GM21360 (cell line): ENCODE measurements at regions not wholly inside any gene's neighbourhood (a gene's known extent, or its start where the extent isn't known, plus 50 kb on each side); places are given as distances from the start of the nearest gene placed in this dataset.

ENCODE experiments used
- ATAC-seq: cut with Tn5 transposase; IDR thresholded peaks from one replicate; pipeline ENCODE4 v1.9.1; 2021; ENCODE audit warnings: mild to moderate bottlenecking, moderate library complexity; ENCODE audit not compliant: unreplicated experiment

DNA sequence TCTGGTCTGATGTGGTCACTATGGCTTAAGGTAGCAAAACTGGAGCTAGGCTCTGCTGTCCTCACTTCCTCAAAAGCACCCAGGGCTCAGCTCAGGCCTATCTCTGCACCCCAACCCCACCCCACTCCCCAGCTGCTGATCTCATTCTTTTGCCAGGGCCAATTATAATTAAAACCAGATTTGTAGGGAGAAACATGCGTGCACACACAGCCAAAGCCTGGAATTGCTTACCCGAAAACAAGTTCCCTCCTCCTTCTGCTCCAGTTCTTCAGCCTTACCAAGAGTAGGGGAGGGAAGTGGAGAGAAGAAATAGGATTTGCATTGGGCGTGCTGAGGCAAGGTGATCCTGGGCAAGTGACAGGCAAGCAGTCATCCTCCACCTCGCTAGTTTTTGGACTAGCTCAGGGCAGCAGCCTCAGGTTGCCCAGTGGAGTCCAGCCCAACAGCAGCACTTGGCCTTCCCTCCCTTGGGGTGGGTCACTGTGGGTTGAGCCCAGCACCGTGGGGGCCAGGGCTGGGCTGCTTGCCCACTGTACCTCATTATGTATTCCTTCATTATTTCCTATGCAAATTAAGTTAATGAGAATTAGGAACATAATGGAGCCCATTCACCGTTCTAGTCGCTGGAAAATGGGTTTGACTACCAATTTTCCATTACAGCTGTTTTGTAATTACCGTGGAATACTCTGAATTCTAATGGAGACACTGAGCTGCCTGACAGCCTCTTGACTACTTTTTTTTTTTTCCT lies 199.1 kb upstream of the CELF4 start:
- ATAC-seq, result no peak

DNA sequence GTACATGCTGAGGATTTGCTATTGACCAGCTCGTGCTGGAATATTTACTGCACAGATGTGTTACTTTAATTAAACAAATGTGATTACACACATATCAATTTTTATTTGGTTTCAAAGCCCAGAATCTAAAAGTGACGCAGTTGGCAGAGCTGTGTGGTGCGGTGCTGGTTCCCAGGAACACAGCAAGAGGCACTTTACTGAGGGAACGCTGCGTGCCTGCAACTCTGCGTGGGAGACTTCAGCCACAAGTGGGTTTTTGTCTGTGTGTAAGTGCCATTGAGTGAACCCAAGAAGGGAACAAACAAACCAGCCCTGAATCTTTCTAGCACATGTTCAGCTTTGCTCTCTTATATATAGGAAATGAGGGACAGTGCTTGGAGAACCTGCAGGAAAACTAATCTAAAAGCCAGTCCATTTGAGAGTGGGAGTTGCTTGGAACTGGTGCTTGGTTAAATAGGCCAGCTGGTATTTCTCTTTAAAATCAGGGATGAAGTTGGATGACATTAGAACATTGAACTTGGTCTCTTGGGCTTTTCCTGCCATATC lies 196.6 kb upstream of the CELF4 start:
- no peak for ATAC-seq

DNA sequence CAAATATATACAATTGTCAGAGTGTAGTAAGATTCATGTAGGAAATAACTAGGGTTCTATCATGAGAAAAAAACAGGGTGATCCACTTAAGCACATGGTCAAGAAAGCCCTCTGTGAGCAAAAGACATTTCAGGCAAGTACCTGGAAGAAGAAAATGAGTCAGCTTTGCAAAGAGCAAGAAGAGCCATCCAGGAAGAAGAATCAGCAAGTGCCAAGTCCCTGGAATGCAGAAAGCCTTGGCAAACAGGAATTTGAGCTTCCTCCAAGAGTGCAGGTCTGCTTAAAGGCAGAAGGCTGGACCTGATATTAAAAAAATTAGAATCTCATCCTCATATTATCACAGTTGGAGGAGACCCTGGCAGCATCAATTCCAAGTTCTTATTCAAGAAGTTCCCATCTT lies 188.5 kb upstream of the CELF4 start:
- ATAC-seq, result no peak

DNA sequence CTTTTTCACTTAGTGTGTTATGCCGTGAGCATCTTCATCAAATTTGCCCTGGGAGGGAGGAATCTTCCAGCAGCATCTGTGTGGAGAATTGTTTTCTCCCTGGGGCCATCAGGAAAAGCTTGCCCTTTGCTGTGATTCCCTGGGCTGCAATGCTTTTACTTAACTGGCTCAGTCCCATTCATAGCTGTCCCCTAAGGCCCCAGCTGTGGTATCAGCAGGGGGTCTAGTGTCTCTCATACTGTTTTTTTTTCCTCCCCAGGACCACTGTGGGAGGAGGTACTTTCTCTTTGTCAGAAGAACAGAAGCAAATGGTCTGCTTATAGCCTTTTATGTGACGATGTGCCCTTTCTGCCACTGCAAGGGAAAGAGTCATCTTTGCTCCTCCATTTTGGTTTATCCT lies 176.8 kb upstream of the CELF4 start:
- no peak for ATAC-seq

DNA sequence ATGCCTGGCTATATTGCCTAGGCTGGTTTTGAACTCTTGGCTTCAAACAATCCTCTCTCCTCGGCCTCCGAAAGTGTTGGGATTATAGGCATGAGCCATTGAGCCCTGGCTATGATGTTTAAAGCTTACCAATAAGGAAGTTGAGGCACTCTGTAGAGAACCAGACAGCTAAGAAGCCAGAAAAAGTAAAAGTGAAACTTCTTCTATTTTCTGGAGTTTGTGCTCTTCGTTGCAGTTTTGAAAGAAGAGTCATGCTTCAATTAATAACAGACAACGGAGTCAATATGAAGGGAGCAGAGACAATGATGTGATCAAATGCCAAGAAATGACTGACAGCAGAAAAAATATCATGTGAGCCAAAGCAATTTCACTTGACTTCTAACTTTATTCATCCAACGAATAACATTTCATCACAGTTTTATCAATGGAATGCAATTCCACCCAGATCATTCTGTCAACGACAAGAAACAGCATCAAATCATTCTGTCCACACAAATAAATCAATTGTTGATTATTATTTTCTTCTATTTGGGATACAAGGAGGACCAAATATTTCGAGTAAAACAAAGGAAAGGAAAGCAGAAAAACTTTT lies 175.5 kb upstream of the CELF4 start:
- no peak for ATAC-seq

DNA sequence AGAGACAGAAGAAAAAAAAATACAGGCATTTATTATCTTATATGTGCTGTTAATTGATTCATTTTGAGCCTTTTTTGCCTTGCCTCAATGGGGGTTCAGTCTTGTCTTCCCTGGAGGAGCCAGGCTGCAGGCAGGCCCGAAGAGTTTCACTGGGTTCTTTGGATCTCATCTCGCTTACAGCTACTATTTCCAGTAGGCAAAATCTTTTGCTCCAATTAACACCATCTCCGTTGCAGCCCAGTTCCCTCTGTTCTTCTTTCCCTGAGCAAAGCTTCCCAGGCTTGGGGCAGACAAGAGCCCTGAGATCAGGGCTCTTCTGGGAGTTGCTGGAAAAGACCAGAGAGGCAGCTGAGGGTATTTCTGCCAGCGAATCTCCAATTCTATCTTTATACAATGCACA lies 168.8 kb upstream of the CELF4 start:
- no peak for ATAC-seq

DNA sequence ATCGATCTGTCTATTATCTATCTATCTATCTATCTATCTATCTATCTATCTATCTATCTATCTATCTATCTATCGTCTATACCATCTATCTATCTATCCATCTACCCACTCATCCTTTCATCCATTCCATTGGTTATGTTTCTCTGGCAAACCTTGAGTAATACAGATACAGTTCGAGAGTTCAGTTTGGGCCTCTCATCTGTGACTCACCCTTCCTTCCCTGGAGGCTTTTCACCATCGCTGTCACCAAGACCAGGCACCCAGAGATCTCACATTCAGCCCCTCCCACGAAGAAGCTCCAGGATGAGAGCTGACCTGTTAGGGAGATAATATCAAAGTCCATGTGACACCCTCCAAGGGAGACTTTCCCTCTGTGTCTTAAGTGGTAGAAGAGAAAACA lies 164.1 kb upstream of the CELF4 start:
- no peak for ATAC-seq

DNA sequence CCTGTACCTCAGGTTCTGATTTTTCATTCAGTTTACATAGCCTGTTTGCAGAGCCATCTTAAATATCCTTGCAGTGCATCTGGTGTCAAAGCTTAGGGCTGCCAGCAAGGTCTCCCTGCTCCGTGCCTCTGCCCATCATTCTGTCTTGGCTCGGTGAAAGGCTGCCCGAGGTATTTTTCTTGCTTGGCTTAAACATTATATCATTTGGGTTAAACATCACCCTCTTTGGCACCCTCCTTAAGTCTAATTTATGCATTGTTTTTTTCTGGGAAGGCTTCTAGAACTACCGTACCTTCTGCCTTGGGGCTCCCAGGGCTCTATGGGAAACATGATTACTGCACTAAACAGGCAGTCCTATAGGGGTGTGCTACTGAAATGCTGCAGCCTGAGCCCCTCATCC lies 158.6 kb upstream of the CELF4 start:
- no peak for ATAC-seq

DNA sequence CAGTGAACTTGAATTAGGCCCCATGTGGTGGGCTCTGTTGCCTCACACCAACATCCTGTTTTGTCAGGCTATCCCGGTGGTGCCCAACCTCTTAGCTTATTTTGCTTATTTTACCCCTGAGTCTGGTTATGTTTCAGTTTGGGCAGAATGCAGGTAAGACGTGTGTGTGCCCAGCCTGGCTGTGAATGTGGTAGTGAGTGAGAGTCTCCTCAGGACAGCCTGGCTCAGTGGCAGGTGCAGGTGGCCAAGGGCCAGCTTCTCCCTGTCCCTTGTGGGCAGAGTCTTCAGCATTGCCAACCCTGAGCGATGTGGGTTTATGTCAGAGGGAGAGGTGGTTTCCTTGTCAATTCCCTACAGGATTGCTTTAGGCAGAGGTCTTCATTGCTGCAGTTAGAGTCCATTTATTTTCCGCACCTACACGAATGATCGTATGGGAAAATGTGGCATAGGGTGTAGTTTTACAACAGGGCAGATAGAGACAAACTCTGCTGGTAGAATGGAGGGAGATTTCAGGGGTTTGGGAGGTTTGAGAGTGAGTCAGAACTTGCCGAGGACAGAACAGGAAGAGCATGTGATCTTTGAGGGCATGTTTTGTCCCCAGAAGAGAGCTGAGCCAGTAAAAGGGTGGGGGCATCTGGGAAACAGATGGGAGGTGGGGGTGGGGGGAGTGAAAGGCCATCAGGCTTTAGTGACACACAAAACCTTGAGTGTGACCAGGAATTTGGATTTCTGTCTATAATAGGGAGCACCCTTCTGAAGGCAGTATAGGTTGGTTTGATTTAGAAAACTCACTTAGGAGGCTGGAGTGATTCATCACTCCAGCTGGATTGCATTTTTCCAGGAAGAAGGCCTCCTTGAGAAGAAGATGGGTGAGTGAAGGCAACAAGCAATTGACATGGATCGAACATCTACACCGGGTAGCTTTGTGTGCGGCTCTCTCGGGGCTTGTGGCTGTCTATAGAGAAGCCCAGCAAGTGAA lies 156.2 kb upstream of the CELF4 start:
- ATAC-seq, result no peak

DNA sequence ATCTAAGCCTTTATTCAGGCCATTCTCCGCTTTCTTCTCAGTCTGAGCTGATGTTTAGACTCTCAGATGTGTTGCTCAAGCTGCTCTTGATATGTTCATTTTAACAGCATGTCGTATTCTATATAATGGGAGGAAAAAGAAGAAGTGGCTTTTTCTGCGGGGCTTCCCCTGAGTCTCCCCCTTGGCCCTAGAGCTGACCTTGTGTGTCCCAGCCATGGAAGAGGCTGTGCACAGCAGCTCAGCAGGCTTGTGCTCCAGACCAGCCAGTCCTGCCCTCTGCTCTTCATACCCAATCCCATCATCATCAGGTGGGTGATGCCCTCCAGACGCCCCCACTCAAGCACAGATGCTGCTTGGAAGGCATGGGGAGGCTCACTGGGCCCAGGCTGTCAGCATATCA lies 155.1 kb upstream of the CELF4 start:
- no peak for ATAC-seq

DNA sequence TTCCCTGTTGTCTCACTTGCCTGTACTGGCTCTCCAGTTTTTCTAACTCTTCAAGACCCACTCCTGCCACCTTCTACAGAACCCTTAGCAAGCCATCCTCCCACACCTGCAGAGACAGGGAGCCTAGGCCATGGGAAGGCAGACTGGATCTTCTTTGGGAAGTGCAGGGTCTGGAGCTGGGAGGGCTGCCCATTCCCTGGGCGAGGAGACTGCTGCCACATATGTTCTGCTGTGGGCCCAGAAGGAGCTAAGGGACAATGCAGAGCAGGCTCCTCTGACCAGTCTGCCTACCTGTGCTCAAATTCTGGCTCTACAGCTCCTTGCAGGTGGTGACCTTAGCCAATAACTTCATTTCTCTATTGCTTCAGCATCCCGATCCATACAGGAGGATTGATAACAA lies 152.1 kb upstream of the CELF4 start:
- ATAC-seq, result no peak

DNA sequence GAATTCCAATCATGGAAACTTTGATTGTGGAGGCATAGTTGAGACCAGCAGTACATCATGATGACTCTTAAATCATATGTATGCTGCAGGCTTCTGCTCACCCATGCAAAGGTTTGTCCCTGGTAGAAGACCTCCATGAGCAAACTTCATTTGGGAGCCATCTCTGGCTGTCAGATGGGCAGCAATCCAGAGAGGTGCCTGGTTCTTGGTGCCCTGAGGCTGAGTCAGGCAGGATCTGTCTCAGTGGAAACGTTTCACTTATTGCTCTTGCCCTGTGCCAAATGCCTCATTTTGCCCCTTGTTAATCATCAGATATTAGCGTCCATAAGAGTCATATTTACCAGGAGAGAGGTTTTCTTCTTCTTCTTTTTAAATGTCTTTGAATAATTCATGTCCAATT lies 151.5 kb upstream of the CELF4 start:
- ATAC-seq, result no peak

DNA sequence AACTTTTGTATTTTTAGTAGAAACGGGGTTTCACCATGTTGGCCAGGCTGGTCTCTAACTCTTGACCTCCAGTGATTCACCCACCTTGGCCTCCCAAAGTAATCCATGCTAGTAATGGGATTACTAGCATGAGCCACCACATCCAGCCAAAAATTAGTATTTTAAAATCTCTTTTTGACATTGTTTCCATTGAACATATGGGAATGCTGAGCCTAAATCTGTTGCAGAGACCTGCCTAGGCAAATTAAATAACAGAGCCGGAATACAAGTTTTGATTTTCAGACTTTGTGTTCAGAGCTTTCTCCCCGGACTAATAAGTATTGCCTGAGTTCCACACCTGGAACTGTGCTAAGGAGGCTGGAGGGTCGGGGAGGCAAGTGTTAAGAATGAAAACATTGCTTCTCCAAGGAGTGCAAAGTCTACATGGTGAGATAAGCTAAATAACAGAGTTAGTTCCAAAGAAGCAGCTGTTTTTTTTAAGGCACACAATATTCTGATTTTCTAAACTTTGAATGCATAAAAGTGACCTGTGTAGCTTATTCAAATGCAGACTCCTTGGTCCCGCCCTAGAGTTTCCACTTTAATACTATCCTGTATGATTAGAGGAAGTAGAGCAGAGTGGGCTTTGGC lies 150.6 kb upstream of the CELF4 start:
- no peak for ATAC-seq

DNA sequence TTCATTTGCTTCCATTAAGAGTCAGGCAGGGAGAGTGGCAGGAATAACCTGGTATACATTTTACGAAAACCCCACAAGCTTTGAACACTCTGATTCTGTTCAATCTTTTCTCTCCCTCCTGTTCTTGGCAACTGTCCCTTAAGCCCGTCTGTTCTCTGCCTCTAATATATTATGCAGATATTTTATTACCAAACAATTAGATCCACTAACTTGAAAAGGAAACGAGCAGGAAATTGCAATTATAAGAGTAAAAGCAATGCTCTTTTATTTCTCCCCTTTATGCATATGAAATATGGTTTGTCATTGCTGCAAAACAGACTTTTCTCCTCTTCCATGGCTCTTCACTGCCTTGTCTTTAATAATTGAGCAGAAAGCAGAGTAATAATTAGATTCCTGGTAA lies 149.1 kb upstream of the CELF4 start:
- no peak for ATAC-seq

DNA sequence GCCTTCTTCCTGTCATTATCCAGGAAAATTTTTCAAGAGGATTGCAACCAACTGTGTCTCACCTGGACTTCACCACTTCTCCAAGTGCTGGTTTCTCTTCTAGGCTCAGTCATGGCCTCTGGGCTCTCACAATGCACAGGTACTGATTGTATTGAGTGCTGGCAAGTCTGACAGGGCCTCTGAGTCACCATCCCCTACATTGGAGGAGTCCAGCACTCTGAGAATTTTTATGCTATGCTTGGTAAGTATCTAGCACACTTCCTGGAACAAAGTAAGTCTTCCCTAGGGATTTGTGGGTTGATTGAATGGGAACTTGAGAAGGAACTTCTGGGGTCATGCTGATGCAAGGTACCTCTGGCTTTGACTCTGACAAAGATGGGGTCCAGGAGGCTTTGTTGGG lies 147.2 kb upstream of the CELF4 start:
- ATAC-seq, result no peak

DNA sequence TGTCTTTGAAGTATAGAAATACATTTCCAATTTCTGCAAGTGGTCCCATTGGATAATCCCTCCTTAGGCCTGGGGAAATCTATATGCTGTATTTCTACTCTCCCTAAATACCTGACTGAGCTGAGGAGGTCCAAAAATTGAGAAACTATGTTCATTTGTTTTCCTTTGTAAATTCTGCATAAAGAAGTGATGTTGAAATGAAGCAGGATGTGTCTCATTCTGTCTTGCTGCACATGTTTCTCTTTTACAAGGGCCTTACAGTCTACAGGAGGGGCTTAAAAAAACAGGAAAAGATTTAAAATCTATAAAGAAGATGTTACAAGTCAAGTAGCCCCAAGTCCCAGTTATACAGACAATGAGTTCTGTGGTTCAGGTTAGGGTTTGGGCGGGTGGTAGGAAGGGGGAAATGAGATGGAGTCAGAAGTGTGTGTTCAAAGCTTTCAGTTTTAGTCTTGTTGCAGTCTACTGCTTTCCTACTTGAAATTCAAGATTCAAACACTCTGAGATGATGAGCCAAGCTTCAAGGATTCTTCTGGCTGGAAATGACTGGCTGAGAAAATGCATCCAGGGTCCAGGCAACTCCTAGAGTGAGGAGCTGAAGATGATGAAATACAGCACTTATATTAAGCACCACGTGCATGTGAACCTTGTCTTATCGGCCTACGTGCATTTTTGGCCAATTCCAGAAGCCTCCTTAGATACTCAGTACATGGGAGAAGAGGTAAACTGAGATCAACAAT lies 146.3 kb upstream of the CELF4 start:
- no peak for ATAC-seq

DNA sequence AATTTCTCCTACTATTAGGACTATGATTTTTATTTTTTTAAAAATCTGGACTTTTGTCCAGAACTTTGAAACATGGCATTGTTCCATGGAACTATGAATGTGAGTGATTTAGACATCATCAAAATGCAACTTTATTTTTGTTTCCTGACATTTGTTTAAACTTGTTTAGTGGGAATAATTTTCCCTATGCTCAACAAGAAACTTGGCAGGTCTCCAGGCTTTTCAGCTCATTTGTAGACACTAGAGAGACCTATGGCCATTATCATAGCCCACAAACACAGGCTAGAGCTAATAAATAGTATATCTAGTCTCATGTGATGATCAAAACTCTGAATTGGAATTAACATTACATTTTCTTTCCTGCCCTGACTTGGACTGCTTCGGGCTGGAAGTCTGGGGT lies 145.1 kb upstream of the CELF4 start:
- no peak for ATAC-seq

DNA sequence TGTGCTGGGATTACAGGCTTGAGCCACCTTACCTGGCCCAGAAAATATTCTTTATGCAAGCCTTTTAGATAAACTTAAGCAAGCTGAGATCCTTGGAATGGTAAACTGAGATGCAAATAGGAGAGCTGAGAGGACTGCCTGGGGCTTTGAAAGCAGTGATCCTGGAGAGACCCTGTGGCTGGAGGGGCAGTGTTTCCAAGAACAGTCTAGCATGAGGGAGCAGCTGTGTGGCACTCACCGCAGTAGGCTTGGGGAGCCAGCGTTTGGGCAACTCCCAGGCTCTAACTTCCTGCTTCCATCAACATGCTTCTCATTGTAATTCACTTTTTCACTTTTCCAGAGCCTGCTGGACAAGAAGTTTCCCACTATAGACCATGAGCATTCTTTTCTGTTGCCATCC lies 144.1 kb upstream of the CELF4 start:
- no peak for ATAC-seq

DNA sequence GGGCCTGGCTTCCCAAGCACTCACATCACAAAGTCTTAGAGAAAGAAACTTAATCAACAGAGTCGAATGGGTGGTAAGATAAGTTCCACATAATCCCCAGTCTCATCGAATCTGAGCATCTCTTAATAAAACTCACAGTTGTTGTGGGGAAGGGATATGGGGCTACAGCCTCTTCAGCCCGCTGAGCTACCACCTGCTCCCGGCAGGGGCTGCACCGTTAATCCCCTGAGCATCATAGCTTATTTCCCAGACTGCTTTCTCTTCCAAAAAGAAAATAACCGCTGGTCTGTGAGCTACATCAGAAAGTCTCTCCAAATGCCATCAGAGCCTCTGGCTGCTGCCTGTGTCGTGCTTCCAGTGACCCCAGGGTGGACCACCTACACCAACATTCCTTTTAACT lies 139.4 kb upstream of the CELF4 start:
- no peak for ATAC-seq

DNA sequence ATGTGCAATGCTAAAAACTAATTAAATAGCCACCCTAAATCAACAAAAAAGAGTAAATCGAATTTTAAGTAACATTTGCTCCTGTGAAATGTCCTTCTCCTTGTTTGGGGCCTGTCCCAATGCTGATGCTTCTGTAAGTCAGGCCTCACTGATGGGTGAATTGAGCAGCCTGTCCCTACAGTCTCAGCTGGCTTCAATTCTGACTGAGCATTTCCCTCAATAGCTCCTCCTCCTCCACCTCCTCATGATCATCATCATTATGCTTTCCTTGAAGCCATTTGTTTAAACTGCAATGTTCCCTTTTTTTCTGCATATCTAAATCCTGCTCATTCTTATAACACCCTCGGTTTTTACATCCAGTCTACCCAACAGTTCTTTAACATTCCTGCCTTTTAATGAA lies 137.2 kb upstream of the CELF4 start:
- no peak for ATAC-seq
